Fibroblast of the conjunctiva (primary cell): ENCODE measurements at regions not wholly inside any gene's neighbourhood (a gene's known extent, or its start where the extent isn't known, plus 50 kb on each side); places are given as distances from the start of the nearest gene placed in this dataset.
"Not testable (repeated sequence)": the region's sequence is repeated elsewhere in the genome, so short reads cannot be mapped to it uniquely, and the experiment has no call there.

Experiments used
- DNase-seq: peaks from one replicate; pipeline ENCODE4 v3.0.0-alpha.2; 2010; ENCODE audit warnings: low read depth

GRCh38 chr2:56515399-56515798 is 331.6 kb downstream of the CCDC85A start:
- DNase-seq: no peak

GRCh38 chr2:56519806-56520205 is 336.0 kb downstream of the CCDC85A start:
- no peak for DNase-seq

- peak; percentile 62 for DNase-seq
Measured at GRCh38 chr2:56522605-56523089, 338.9 kb downstream of the CCDC85A start.

DNA sequence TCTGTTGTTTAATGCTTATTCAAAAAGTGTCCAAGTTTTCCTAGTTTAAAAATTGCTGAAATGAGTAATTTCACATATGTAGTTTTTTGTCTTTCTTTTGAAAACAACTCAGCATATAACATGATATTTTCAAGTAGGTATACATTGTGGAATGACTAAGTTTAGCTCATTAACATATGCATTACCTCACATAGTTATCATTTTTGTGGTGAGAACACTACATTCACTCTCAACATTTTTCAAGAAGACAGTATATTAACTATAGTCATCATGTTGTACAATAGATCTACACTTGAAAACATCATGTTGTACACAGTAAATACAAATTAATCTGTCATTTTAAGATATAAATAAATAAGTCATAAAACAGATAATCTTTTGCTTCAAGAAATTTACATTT is 340.0 kb downstream of the CCDC85A start:
- DNase-seq: no peak

GRCh38 chr2:56531668-56532420 is 348.1 kb downstream of the CCDC85A start:
- no peak for DNase-seq

DNA sequence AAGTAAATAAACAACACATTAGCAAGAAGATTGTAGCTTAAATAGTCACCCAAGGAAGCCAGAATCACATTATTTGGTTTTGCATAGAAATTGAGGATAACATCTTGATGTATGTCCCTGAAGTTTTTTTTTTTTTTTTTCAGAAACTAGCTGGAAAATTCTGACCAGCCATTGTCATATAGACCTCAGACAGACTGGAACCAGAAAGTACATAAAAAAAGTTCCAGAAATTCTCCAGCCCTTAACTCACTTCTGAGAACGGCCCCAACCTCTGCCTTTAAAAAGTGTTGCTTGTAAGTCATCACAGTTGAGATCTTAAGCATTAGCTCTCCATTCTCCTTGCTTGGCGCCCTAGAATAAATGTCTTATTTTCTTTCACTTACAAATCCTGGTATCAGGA is 350.5 kb downstream of the CCDC85A start:
- no peak for DNase-seq

- DNase-seq: no peak
Measured at GRCh38 chr2:56537756-56538155, 354.0 kb downstream of the CCDC85A start.

DNA sequence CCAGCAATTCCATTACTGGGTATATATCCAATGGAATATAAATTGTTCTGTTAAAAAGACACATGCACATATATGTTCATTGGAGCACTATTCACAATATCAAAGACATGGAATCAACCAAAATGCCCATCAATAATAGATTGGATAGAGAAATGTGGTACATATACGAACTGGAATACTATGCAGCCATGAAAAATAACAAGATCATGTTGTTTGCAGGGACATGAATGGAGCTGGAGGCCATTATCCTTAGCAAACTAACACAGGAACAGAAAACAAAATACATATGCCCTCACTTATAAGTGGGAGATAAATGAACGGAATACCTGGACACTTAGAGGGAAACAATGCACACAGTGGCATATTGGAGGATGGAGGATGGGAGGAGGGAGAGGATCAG is 355.8 kb downstream of the CCDC85A start:
- no peak for DNase-seq

DNA sequence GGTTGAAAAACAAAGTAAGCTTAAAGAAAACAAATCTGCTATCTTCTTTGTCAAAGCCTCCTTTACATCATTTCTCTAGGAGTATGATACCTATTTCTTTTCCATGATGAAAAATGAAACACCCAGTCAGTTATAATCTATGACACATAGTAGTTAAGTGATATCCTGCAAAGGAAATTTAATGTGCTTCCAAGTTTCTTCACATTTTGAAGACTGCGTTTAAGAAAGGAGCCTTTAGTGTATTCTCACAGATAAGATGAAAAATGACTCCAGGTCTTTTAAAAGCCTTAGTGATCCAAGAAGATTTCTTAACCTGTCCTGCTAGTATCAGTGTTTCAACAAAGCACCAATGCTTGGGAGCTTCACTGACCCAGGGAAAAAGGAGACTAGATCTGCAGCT is 356.7 kb downstream of the CCDC85A start:
- no peak for DNase-seq

GRCh38 chr2:56540916-56541315 is 357.1 kb downstream of the CCDC85A start:
- no peak for DNase-seq

GRCh38 chr2:56542213-56542612 is 358.4 kb downstream of the CCDC85A start:
- DNase-seq: no peak

DNA sequence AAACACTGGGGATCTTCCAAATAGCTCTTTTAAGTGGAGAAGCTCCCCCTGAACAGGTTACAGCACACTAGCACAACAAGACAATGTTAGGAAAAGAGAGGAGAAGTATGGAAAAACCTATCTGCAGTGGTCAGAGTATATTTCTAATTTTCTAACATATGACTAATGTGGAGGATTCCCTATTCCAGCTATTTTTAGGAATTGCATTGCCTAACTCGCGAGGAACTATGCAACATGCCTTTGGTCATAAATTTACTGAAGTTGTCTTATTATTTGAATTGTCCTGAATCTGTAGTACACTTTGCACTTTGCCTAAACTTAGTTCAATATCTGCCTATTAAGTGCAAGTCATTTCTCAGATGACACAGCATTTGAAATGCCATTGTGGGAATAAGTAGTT is 381.4 kb downstream of the CCDC85A start:
- DNase-seq: no peak

DNA sequence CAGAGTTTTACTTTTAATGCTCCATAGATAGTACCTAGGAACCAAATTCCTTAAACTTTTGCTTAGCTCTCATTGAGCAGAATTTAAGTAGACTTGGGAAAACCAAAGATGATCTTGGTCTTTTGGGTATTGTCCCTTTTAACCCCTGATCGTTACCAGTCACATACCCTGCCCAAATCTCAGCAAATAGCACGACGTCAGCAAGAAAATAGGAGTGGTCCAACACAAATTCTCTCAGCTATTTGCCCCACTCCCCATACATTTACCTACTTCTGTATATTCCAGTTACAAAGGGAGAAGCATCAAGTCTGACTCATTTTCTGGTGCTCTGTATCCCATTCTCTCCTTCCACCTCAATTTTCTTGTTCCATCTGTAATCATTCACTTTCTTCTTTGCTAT is 387.3 kb downstream of the CCDC85A start:
- no peak for DNase-seq

DNA sequence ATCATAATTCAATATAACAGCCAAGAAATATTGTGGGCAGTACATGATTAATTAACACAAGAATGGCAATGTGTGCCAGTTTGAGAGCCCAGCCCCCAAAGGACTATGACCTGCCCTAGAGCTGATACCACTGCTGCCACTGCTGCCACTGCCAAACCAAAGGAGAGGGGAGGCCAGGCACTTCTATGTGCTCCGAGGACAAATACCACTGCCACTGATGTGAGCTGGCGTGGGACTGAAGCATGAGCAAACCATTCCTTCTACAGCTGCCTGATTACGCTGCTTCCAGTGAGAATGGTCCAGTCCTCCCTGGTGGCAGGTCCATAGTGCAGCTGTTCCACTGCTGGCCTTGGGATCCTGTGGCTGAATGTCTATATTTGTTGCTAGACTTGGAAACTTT is 392.2 kb downstream of the CCDC85A start:
- DNase-seq: no peak

GRCh38 chr2:56580242-56580641 is 396.5 kb downstream of the CCDC85A start:
- peak; percentile 18 for DNase-seq

DNA sequence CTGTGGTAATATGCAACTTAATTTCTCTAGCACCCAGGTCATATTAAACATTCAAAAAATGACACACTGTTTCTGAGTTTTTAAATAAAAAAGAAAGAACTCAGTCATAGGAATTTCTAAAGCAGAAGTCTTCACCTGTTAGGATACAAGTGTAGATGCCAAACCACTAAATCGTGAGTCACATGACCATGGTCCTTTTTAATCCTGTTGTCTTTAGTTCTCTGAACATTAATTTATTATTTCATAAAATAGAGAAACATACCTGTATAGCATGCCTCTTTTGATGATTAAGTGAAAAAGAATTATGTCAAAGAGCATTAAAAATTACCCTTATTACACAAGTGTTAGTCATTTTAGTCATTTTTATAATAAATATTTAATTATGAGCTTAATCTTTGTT is 398.8 kb downstream of the CCDC85A start:
- DNase-seq: no peak

DNA sequence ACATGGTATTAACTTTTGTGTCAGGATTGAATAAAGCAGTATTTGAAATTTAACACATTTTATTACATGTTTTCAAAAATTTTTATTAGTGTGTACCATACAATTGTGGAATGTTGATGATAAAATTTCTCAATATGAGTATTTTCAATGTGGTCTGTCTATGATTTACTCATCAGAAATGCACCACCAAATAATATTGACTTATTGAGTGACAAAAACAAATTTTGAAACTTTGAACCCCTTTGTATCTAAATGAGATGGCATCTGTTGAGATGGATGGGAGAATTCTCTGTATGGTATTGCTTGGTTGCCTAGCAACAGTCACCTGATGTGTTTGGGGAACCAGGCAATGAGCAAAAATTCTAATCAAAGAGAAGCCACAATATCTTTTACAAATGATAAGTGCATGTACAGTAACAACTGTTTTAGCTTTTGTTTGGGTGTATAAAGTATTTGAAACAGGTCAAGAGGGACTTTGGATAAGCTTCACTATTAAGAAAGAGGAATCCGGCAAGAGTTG is 400.1 kb downstream of the CCDC85A start:
- no peak for DNase-seq

DNA sequence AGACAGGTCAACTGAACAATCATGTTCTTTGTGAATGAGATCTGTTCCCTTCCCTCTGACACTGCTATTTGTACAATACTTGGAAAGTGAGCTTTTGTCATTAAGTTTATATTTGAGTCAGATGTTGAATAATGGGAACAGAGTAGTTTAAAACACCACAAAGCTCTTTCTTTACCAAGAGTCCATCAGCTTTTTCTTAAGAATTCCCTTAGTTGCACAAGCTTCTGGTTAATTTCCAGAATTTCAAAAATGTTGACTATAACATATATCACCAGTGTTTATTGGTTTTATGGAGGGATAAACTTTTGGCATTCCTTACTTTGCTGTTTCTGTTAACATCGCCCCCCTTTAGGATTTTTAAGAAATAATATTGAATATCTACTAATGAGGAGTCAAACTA is 403.7 kb downstream of the CCDC85A start:
- DNase-seq: no peak

DNA sequence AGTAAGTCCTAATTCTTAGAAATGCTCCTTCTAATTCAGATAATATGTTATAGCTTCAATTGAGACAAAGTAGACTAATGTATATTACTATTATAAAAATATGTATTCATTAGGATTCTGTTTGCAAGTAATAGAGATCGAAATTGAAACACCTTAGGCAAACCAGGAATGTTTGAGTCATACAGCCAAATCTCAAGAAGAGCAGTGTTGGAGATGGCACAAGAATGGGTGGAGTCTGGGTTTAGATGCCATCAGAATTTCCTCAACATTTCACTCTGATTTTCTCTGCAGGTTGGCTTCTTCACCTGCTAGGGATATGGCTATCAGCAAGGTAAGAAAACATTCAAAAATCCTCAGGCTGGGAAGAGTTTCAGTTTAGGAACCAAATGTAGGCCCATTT is 405.4 kb downstream of the CCDC85A start:
- DNase-seq: no peak

- DNase-seq: no peak
Measured at GRCh38 chr2:56589835-56590234, 406.0 kb downstream of the CCDC85A start.

DNA sequence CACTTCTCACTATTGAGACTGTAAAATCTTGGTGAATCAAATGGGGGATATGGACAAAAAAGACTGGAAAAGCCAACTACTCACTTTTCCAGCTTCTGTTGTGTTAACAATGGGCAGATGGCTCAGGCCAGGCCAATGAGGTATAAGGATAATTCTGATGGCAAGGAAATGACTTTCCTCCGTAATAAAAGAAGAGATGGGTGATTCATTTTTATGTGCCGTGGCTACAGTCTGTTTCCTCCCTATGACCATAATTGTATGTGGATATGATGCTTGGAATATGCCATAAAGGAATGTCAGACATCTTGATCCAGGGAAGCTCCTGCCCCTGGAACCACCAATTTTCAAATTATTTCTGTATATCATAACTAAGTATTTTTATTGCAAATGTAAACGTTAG is 406.8 kb downstream of the CCDC85A start:
- DNase-seq: no peak

GRCh38 chr2:56606086-56606485 is 422.3 kb downstream of the CCDC85A start:
- DNase-seq: not testable (repeated sequence)

DNA sequence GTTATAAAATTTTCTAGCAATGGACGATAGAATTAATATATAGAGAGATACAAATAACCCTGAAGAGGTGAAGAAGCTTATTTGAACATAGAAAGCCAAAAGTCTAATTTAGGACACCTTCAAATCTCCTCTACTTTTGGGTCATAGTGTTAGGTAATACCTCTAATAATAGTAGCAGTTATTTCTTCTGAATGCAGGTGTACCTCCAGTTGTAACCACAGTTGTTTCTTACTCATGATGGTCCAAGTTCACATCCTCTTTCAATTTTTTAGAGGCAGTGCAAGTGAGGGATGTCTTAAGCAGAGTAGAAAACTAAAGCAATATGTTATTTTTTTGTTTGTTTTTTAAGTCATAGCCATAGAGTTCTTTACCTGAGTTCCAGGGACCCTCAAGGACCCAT is 429.5 kb downstream of the CCDC85A start:
- no peak for DNase-seq

- peak; percentile 6 for DNase-seq
Measured at GRCh38 chr2:56613920-56614319, 430.1 kb downstream of the CCDC85A start.
